HEK293 (cell line): ENCODE measurements at regions not wholly inside any gene's neighbourhood (a gene's known extent, or its start where the extent isn't known, plus 50 kb on each side); places are given as distances from the start of the nearest gene placed in this dataset.
A peak's percentile ranks its signal among the peaks of the same experiment; 100 is the strongest.

ENCODE experiments used
- CTCF ChIA-PET: fragments of 350-600 bp; formaldehyde crosslinking; extraction: SDS; loops from one replicate; lab custom pipeline; 2021; ENCODE audit warnings: antibody characterized with exemption; lab: Yijun Ruan, JAX
- POLR2A ChIA-PET: fragments of 300-600 bp; formaldehyde crosslinking; extraction: SDS; loops from one replicate; lab custom pipeline; 2020; ENCODE audit warnings: antibody characterized with exemption, inconsistent platforms; lab: Yijun Ruan, JAX
- H3K27ac ChIP-seq: fragments of 200-500 bp; sonication (Bioruptor generic); 2 replicates; pipeline ENCODE4 v1.5.1; 2014; ENCODE audit warnings: low read depth, low read length, control low read depth, inconsistent platforms; ENCODE audit errors: extremely low read depth
- H3K36me3 ChIP-seq, 2 experiments: fragments of 200-500 bp in 1 of 2; sonication (Bioruptor generic) in 1 of 2; 1 replicate in 1 of 2; 2 replicates in 1 of 2; pipeline ENCODE4 v1.5.1; 2014 to 2017; ENCODE audit warnings: inconsistent platforms in 2 of 2, low read length in 2 of 2; ENCODE audit not compliant: control insufficient read depth in 2 of 2, insufficient read depth in 1 of 2
- H3K4me1 ChIP-seq: fragments of 200-500 bp; sonication (Bioruptor generic); 2 replicates; pipeline ENCODE4 v1.5.1; 2014; ENCODE audit warnings: mild to moderate bottlenecking, low read length, inconsistent platforms; ENCODE audit not compliant: control insufficient read depth, insufficient read depth
- H3K4me3 ChIP-seq: 2 replicates; pipeline ENCODE4 v1.5.1; 2011; ENCODE audit warnings: low read depth, mild to moderate bottlenecking, control low read depth, low read length, moderate library complexity
- H3K9me3 ChIP-seq: fragments of 200-500 bp; sonication (Bioruptor generic); 2 replicates; pipeline ENCODE4 v1.5.1; 2014; ENCODE audit warnings: low read depth, low read length, inconsistent platforms; ENCODE audit not compliant: control insufficient read depth, insufficient read depth
- FEZF1 ChIP-seq: fragments of 450-650 bp; formaldehyde crosslinking; IDR thresholded peaks from 2 replicates; pipeline ENCODE4 v1.5.1; 2016; ENCODE audit warnings: missing biosample characterization, missing genetic modification characterization
- GLI2 ChIP-seq: fragments of 450-650 bp; formaldehyde crosslinking; IDR thresholded peaks from 2 replicates; pipeline ENCODE4; 2017; ENCODE audit warnings: missing biosample characterization, missing genetic modification characterization, low read depth, borderline replicate concordance
- GLIS2 ChIP-seq: fragments of 450-650 bp; formaldehyde crosslinking; IDR thresholded peaks from 2 replicates; pipeline ENCODE4 v1.5.1; 2016; ENCODE audit warnings: missing biosample characterization, missing genetic modification characterization
- HOXA7 ChIP-seq: sonication (generic); formaldehyde crosslinking; IDR thresholded peaks from 2 replicates; pipeline ENCODE4 v1.8.1; 2022; ENCODE audit warnings: missing genetic modification reagents, borderline replicate concordance
- KLF16 ChIP-seq: fragments of 450-650 bp; formaldehyde crosslinking; IDR thresholded peaks from 2 replicates; pipeline ENCODE4 v1.5.1; 2017; ENCODE audit warnings: missing biosample characterization, missing genetic modification characterization
- KLF8 ChIP-seq: fragments of 450-650 bp; formaldehyde crosslinking; IDR thresholded peaks from 2 replicates; pipeline ENCODE4 v1.5.1; 2016; ENCODE audit warnings: missing biosample characterization, missing genetic modification characterization
- SCRT1 ChIP-seq: fragments of 450-650 bp; formaldehyde crosslinking; IDR thresholded peaks from 2 replicates; pipeline ENCODE4 v1.5.1; 2016; ENCODE audit warnings: missing biosample characterization, missing genetic modification characterization, borderline replicate concordance
- SETDB1 ChIP-seq: IDR thresholded peaks from one replicate; pipeline ENCODE4 v1.6.1; 2017; ENCODE audit warnings: mild to moderate bottlenecking, low read length, moderate library complexity, mixed read lengths; ENCODE audit not compliant: insufficient read length
- TRIM28 ChIP-seq: IDR thresholded peaks from 2 replicates; pipeline ENCODE4 v1.6.1; 2011; ENCODE audit warnings: low read length, control low read depth, borderline replicate concordance
- ZNF112 ChIP-seq: fragments of 450-650 bp; formaldehyde crosslinking; IDR thresholded peaks from 2 replicates; pipeline ENCODE4 v1.5.0; 2017; ENCODE audit warnings: missing biosample characterization, missing genetic modification characterization
- ZNF133 ChIP-seq: fragments of 450-650 bp; formaldehyde crosslinking; IDR thresholded peaks from 2 replicates; pipeline ENCODE4 v1.5.1; 2016; ENCODE audit warnings: missing biosample characterization, missing genetic modification characterization
- ZNF16 ChIP-seq: fragments of 450-650 bp; formaldehyde crosslinking; IDR thresholded peaks from 2 replicates; pipeline ENCODE4 v1.5.1; 2016; ENCODE audit warnings: low read depth, missing biosample characterization, missing genetic modification characterization
- ZNF239 ChIP-seq: fragments of 450-650 bp; formaldehyde crosslinking; IDR thresholded peaks from 2 replicates; pipeline ENCODE4 v1.5.1; 2016; ENCODE audit warnings: missing biosample characterization, missing genetic modification characterization
- ZNF266 ChIP-seq: fragments of 450-650 bp; formaldehyde crosslinking; IDR thresholded peaks from 2 replicates; pipeline ENCODE4 v1.5.1; 2016; ENCODE audit warnings: missing biosample characterization, missing genetic modification characterization, low read depth
- ZNF311 ChIP-seq: fragments of 450-650 bp; formaldehyde crosslinking; IDR thresholded peaks from 2 replicates; pipeline ENCODE4 v1.5.1; 2017; ENCODE audit warnings: missing biosample characterization, missing genetic modification characterization, borderline replicate concordance
- ZNF366 ChIP-seq: fragments of 450-650 bp; formaldehyde crosslinking; conservative IDR thresholded peaks from 2 replicates; pipeline ENCODE4 v1.5.1; 2016; ENCODE audit warnings: missing biosample characterization, missing genetic modification characterization
- ZNF549 ChIP-seq: fragments of 450-650 bp; IDR thresholded peaks from 2 replicates; pipeline ENCODE4 v1.5.1; 2018; ENCODE audit warnings: missing biosample characterization, missing genetic modification characterization, mild to moderate bottlenecking, inconsistent platforms, moderate library complexity
- ZNF596 ChIP-seq: fragments of 450-650 bp; IDR thresholded peaks from 2 replicates; pipeline ENCODE4 v1.5.0; 2018; ENCODE audit warnings: missing biosample characterization, mild to moderate bottlenecking, missing genetic modification characterization, moderate library complexity
- ZNF623 ChIP-seq: fragments of 450-650 bp; formaldehyde crosslinking; IDR thresholded peaks from 2 replicates; pipeline ENCODE4 v1.5.1; 2016; ENCODE audit warnings: missing biosample characterization, missing genetic modification characterization
- ZNF747 ChIP-seq: fragments of 450-650 bp; formaldehyde crosslinking; IDR thresholded peaks from 2 replicates; pipeline ENCODE4 v1.5.1; 2016; ENCODE audit warnings: missing biosample characterization, missing genetic modification characterization
- ZNF776 ChIP-seq: fragments of 450-650 bp; formaldehyde crosslinking; IDR thresholded peaks from 2 replicates; pipeline ENCODE4 v1.5.0; 2017; ENCODE audit warnings: missing biosample characterization, missing genetic modification characterization, borderline replicate concordance
- TF ChIP-seq, protein P1 (sequence below): fragments of 450-650 bp; formaldehyde crosslinking; IDR thresholded peaks from 2 replicates; pipeline ENCODE4 v1.5.1; 2016; ENCODE audit warnings: missing biosample characterization, missing genetic modification characterization
- TF ChIP-seq, protein P2 (sequence below): sonication (generic); formaldehyde crosslinking; IDR thresholded peaks from 2 replicates; pipeline ENCODE4 v1.8.1; 2022; ENCODE audit warnings: mild to moderate bottlenecking, moderate library complexity, missing genetic modification reagents

DNA sequence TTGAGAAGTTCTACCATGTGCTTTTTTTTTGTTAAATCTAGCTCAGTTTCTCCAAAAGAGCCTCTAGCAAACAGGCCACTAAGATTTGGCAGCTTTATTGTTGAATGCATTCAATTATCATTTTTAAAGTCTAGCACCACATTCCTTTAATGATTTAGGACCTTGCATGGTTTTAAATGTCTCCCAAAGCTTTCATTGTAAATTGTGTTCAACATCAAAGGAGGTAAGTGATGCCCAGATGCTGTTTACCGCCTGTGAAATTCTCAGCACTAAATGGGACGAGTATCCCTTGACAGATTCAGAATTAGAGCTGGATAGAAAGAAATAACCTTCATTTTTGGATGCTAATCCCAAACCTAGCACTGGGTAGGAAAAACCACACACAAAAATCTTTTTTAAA, 112.1 kb upstream of the FAM204A start (continued):
- TF ChIP-seq ZNF239: no peak
- TF ChIP-seq, protein P1, sequence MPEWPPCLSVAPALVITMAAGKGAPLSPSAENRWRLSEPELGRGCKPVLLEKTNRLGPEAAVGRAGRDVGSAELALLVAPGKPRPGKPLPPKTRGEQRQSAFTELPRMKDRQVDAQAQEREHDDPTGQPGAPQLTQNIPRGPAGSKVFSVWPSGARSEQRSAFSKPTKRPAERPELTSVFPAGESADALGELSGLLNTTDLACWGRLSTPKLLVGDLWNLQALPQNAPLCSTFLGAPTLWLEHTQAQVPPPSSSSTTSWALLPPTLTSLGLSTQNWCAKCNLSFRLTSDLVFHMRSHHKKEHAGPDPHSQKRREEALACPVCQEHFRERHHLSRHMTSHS (tag by site-specific recombination): no peak
- TF ChIP-seq, all 188 proteins: peak for 0

DNA sequence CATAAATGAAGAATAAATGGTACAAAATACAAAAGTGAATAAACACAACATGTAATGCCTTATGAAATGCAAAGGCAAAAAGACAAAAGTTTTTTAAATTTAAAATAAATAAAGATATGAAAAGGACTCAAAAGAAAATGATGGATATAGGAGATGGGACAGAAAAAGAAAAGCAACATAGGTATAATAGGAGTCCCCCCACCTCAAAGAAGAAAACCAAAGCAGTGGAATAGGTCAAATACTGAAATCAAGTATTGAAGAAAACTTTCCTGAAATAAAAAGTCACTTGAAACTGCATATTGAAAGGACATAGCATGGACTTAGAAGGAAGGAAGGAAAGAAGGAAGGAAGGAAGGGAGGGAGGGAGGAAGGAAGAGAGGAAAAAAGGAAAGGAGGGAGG, 110.0 kb upstream of the FAM204A start:
- peak; percentile 96 for TF ChIP-seq ZNF133
- no peak for TF ChIP-seq KLF8
- peak; percentile 51 for TF ChIP-seq ZNF366 (tag by site-specific recombination)
- TF ChIP-seq SETDB1: peak; percentile 30
- TF ChIP-seq ZNF112 (tag by site-specific recombination): no peak
- H3K27ac ChIP-seq: no peak overlapping the region
- ChIA-PET CTCF (interaction anchor here (0.6 to 1.2 kb wide), 2 partner anchors 87 to 955 kb away, joined by 3 to 4 read pairs; no protein-coding TSS in a partner anchor), POLR2A (no interaction called here)
- H3K4me1 ChIP-seq: no peaks in the 10 kb centered on the region
- H3K36me3 ChIP-seq: no peaks in the 10 kb centered on the region
- H3K9me3 ChIP-seq: no peaks in the 10 kb centered on the region
- H3K4me3 ChIP-seq: no peak overlapping the region

DNA sequence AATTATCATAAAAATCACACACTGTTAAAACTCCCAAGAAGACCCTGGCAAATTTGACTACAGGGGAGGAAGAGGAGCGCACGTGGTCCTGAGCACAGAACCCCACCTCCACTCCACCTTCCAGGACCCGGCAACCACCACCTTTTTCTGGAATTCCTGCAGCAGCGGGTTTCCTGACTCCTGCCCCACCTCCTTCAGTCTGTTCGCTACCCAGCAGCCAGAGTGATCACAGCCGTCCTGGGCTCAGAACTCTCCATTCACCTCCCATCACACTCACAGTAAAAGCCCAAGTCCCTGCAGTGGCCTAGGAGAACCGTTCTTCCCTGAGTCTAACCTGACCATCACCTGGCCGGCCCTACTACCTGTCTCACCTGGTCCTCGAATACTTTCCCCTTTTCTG, 107.4 kb upstream of the FAM204A start:
- H3K4me3 ChIP-seq: no peak overlapping the region
- CTCF ChIA-PET: interaction anchor here (1.3 to 6.5 kb wide), 2 partner anchors 9 to 95 kb away, joined by 3 to 47 read pairs; no protein-coding TSS in a partner anchor
- TF ChIP-seq ZNF16 (tag by site-specific recombination) (no peak), ZNF549 (tag by site-specific recombination) (no peak), ZNF266 (tag by site-specific recombination) (no peak), ZNF596 (no peak), ZNF747 (tag by site-specific recombination) (no peak), GLIS2 (tag by site-specific recombination) (no peak), SCRT1 (tag by site-specific recombination) (no peak), KLF16 (tag by site-specific recombination) (no peak), HOXA7 (CRISPR knock-in tag) (no peak), ZNF776 (tag by site-specific recombination) (no peak), ZNF311 (tag by site-specific recombination) (no peak), TRIM28 (no peak), ZNF623 (tag by site-specific recombination) (no peak), FEZF1 (tag by site-specific recombination) (no peak), GLI2 (tag by site-specific recombination) (no peak)
- TF ChIP-seq, protein P2, sequence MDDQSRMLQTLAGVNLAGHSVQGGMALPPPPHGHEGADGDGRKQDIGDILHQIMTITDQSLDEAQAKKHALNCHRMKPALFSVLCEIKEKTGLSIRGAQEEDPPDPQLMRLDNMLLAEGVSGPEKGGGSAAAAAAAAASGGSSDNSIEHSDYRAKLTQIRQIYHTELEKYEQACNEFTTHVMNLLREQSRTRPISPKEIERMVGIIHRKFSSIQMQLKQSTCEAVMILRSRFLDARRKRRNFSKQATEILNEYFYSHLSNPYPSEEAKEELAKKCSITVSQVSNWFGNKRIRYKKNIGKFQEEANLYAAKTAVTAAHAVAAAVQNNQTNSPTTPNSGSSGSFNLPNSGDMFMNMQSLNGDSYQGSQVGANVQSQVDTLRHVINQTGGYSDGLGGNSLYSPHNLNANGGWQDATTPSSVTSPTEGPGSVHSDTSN (CRISPR knock-in tag): no peak
- POLR2A ChIA-PET: no interaction called here
- H3K9me3 ChIP-seq: no peaks in the 10 kb centered on the region
- no peaks in the 10 kb centered on the region for H3K36me3 ChIP-seq
- H3K27ac ChIP-seq: no peak overlapping the region
- H3K4me1 ChIP-seq: no peaks in the 10 kb centered on the region
